Chondrocyte (in vitro differentiated cells): ENCODE measurements at regions not wholly inside any gene's neighbourhood (a gene's known extent, or its start where the extent isn't known, plus 50 kb on each side); places are given as distances from the start of the nearest gene placed in this dataset.
A peak's percentile ranks its signal among the peaks of the same experiment; 100 is the strongest.

Experiments used
- DNase-seq: peaks from one replicate; pipeline ENCODE4 v3.0.0; 2021; ENCODE audit warnings: mixed read lengths, low spot score
- H3K27ac Mint-ChIP-seq: one replicate; pipeline ENCODE4 v1.8.0; 2021; ENCODE audit warnings: mild to moderate bottlenecking, moderate library complexity, mixed read lengths; ENCODE audit not compliant: unreplicated experiment
- H3K27me3 Mint-ChIP-seq: 2 replicates; pipeline ENCODE4 v1.8.0; 2021; ENCODE audit warnings: low read depth, mixed read lengths
- H3K36me3 Mint-ChIP-seq: 2 replicates; pipeline ENCODE4 v1.8.0; 2021; ENCODE audit warnings: low read depth, mixed read lengths
- H3K4me1 Mint-ChIP-seq: 2 replicates; pipeline ENCODE4 v1.8.0; 2021; ENCODE audit warnings: low read depth, mild to moderate bottlenecking, mixed read lengths
- H3K4me3 Mint-ChIP-seq: one replicate; pipeline ENCODE4 v1.8.0; 2021; ENCODE audit warnings: mild to moderate bottlenecking, moderate library complexity, mixed read lengths; ENCODE audit not compliant: unreplicated experiment
- H3K9me3 Mint-ChIP-seq: 2 replicates; pipeline ENCODE4 v1.8.0; 2021; ENCODE audit warnings: low read depth, mixed read lengths
- CTCF ChIP-seq: fragments of 200-600 bp; sonication (generic); IDR thresholded peaks from 2 replicates; pipeline ENCODE4 v1.5.0; 2021; ENCODE audit warnings: antibody characterized with exemption, mild to moderate bottlenecking, moderate library complexity

GRCh38 chr2:142721015-142721414 lies 156.4 kb upstream of the KYNU start:
- no peaks in the 10 kb centered on the region for H3K27me3 Mint-ChIP-seq
- H3K36me3 Mint-ChIP-seq: no peaks in the 10 kb centered on the region
- peak overlapping the region; percentile 19 for H3K27ac Mint-ChIP-seq
- TF ChIP-seq CTCF: no peak
- H3K9me3 Mint-ChIP-seq: no peaks in the 10 kb centered on the region
- no peak overlapping the region for H3K4me3 Mint-ChIP-seq
- no peak for DNase-seq
- peaks cover 64% of the 10 kb centered on the region for H3K4me1 Mint-ChIP-seq

GRCh38 chr2:142718576-142719155 lies 158.8 kb upstream of the KYNU start:
- Mint-ChIP-seq H3K4me3 (no peak overlapping the region), H3K9me3 (peaks cover 1% of the 10 kb centered on the region), H3K27me3 (no peaks in the 10 kb centered on the region), H3K4me1 (peaks cover 71% of the 10 kb centered on the region), H3K36me3 (no peaks in the 10 kb centered on the region), H3K27ac (no peak overlapping the region)
- TF ChIP-seq CTCF: no peak
- DNase-seq: no peak

- Mint-ChIP-seq H3K4me3 (peak overlapping the region; percentile 40), H3K27ac (peak overlapping the region; percentile 86), H3K4me1 (peaks cover 56% of the 10 kb centered on the region), H3K27me3 (no peaks in the 10 kb centered on the region), H3K9me3 (peaks cover 11% of the 10 kb centered on the region), H3K36me3 (no peaks in the 10 kb centered on the region)
- DNase-seq: no peak
- peak; percentile 15 for TF ChIP-seq CTCF
These were observed 160.8 kb upstream of the KYNU start for GRCh38 chr2:142716463-142717242.

- Mint-ChIP-seq H3K4me3 (no peak overlapping the region), H3K36me3 (no peaks in the 10 kb centered on the region), H3K4me1 (peaks cover 52% of the 10 kb centered on the region), H3K9me3 (peaks cover 11% of the 10 kb centered on the region), H3K27ac (no peak overlapping the region), H3K27me3 (no peaks in the 10 kb centered on the region)
- no peak for DNase-seq
- no peak for TF ChIP-seq CTCF
These were observed 162.9 kb upstream of the KYNU start for GRCh38 chr2:142714600-142714999.

GRCh38 chr2:142710336-142710735 lies 167.1 kb upstream of the KYNU start:
- no peak for TF ChIP-seq CTCF
- Mint-ChIP-seq H3K4me3 (no peak overlapping the region), H3K36me3 (no peaks in the 10 kb centered on the region), H3K27me3 (no peaks in the 10 kb centered on the region), H3K4me1 (peaks cover 13% of the 10 kb centered on the region), H3K27ac (no peak overlapping the region), H3K9me3 (peaks cover 11% of the 10 kb centered on the region)
- no peak for DNase-seq
